HG03103 (cell line): ENCODE measurements at regions not wholly inside any gene's neighbourhood (a gene's known extent, or its start where the extent isn't known, plus 50 kb on each side); places are given as distances from the start of the nearest gene placed in this dataset.
"Not testable (repeated sequence)": the region's sequence is repeated elsewhere in the genome, so short reads cannot be mapped to it uniquely, and the experiment has no call there.

Experiments used
- ATAC-seq: cut with Tn5 transposase; IDR thresholded peaks from one replicate; pipeline ENCODE4 v1.9.1; 2021; ENCODE audit warnings: low read depth; ENCODE audit not compliant: unreplicated experiment

DNA sequence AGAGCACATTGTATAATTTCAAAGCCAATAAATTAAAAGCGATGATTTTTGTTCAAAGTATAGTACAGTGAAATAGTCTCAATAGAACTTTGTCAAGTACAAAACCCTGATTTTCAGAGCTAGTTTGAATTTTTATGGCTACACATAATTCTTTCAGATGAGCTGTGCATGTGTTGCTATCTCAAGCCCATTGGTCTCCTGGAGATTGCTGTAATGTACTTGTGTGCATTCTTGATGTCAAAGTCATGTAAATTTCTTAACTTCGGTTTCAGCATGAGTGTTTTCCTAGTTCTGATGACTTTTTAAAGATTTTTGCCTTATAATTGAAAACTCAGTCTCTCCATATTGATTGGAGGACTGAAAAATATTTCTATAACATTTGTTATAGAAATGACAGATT, 200.8 kb downstream of the CEP135 start:
- ATAC-seq = no peak

DNA sequence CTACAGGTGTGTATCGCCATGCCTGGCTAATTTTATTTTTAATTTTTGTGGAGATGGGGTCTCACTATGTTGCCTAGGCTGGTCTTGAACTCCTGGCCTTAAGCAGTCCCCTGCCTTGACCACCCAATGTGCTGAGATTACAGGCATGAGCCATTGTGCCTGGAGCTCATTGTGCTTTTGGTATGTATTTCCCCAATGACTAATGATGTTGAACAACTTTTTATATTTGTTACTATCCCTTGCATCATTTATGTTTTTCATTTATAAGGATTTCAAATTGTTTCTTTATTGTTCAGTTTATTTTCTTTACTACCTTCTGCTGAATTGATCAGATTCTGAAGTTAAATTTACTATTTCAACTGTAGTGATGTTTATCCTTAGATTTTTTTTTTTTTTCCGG, 199.7 kb downstream of the CEP135 start:
- no peak for ATAC-seq

DNA sequence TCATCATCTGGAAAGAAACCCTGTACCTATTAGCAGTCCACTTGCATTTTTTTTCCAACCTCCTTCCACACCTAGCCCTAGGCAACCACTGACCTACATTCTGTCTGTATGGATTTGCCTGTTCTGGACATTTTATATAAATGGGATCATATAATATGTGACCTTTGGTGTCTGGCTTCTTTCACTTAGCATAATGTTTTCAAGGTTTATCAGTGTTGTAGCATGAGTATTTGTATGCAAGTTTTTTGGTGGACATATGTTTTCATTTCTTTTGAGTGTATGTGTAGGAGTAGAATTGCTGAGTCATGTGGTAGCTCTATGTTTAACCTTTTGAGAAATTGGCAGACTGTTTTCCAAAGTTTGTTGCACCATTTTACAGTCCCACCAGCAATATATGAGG, 198.6 kb downstream of the CEP135 start:
- ATAC-seq = no peak

DNA sequence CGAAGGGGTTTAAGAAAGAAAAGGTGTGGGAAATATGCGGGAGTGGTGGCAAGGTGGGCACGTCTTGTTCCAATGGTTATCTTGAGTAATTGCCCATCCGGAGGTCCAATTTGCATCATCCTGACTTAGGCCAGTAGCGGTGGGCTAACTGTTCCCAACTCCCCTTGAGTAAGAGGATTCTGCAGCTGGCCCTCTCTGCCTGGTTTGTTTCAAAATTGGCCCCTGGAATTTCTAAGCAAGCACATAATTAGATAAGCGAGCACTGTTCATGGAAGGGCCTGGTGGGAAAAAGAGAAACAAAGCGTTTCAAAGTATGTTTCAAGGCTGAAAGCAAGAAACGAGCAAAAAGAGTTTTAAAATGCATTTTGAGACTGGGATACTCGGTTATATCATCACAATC, 198.2 kb downstream of the CEP135 start:
- ATAC-seq = no peak

DNA sequence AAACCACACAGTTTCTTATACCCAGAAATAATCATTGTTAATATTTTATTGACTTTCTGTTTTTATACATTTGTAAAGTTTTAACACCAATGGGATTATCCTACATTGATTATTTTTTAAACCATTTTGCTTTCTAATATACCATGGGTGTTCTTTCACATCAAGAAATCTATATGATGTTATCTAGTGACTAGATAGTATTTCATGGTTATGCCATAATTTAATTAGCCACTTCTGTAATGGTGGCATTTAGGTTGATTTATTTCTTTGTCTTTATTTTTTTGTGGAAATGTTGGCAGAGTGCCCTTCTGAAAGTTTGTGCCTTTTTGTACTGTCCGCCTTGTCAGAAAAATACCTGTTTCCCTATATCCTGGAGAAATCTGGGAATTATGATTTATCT, 193.3 kb downstream of the CEP135 start:
- ATAC-seq = no peak

DNA sequence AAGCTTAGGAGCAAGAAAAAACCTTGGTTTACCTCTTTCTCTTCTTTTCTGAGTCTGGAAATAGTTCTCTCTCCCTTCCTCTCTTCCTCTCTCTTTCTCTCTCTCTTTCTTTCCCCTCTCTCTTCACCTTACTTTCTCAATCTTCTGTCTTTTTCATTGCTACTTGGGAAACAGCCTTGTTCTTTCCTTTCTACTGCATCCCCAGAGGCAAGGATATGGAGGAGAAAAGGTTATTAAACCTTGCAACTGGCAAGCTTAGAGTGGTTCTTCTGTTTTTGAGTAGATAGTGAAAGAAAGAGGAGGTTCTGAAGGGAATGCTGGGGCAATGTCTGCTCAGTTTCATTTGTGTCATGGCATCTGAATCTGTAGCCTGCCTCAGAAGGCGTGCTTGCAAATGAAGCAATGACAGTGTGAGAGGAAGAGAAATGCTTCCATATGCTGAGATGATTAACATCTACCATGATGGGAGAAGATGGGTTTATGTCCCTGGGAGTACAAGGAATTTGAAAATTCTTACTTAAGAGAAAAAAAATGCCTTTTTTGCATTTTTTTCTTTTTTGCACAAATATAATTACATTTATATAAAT, 190.6 kb downstream of the CEP135 start:
- no peak for ATAC-seq

DNA sequence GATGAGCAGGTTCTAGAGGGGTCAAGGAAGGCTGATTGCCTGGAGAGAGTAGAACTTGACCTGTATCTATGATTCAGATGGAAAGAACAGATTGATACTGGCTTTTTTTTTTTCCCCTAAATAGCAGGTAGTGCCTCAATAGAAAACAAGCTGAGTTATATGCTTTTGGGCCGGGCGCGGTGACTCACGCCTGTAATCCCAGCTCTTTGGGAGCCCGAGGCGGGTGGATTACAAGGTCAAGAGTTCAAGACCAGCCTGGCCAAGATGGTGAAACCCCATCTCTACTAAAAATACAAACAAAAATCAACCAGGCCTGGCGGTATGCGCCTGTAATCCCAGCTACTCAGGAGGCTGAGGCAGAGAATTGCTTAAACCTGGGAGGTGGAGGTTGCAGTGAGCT, 186.1 kb downstream of the CEP135 start:
- ATAC-seq = not testable (repeated sequence)

DNA sequence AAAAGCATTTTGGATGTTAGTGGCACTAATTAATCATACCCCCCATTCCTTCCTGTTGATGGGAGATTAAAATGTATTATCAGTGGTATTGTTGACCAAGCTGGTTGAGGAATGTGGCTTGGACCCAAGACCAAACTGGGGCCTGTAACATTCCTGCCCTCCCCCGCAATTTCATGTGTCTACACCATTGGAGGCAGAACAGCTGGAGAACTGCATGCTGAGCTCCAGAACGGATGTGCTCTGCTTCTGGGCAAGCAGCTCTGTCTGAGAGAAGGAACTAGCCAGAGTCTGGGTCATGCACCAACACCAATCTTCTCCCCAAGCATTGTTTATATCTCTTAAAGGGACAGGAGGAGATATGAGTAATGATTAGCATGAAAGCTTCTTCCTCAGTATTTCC, 185.5 kb downstream of the CEP135 start:
- no peak for ATAC-seq

DNA sequence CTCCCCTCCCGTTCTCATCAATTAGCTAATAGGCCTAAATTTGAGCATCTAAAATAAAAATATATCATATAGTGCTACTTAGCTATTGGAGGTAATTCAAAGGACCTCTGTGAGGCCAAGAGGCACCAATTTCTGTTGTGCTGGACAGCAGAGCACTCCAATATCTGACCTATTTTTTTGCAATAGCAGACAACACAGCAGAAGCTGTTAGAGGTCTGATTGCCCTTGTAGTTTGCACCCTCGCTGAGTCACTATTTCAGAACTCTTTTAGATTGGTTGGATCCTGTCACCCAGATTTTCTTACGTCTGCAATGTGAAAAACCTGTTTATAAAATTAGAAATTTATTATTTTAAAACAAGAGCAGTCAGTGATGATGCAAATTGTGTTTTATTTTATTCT, 184.1 kb downstream of the CEP135 start:
- no peak for ATAC-seq

DNA sequence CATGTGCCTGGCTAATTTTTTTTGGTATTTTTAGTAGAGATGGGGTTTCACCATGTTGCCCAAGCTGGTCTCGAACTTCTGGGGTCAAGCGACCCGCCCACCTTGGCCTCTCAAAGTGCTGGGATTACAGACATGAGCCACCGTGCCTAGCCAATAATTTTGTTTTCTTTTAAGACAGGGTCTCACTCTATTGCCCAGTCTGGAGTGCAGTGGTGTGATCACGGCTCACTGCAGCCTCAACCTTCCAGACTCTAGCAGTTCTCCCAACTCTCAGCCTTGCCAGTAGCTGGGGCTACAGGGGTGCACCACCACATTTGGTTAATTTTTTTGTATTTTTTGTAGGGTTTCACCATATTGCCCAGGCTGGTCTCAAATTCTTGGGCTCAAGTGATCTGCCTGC, 183.4 kb downstream of the CEP135 start:
- ATAC-seq = not testable (repeated sequence)

DNA sequence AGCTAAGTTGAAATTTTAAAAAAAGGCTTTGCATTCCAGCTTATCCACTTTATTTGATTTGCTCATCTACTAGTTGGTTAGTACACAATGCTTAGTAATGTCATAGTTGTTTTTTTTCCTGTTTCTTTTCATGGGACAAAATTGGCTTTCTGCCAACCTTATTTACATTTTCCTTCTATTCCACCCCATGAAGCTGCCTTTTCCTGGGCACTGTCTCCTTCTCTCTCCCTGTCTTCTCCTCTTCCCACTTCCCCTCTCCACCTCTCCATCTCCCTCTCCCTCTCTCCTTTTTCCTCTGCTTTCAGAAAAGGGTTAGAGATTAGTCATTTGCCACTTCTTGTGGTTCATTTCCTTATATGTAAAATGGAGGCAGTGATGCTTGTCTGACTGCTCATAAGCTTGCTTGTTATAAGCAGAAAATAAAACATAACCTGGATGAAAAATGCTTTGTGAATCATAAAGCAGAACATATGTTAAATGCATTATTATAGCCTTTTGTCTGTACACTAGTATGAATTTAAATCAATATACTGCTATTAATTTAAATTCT, 181.9 kb downstream of the CEP135 start:
- no peak for ATAC-seq

DNA sequence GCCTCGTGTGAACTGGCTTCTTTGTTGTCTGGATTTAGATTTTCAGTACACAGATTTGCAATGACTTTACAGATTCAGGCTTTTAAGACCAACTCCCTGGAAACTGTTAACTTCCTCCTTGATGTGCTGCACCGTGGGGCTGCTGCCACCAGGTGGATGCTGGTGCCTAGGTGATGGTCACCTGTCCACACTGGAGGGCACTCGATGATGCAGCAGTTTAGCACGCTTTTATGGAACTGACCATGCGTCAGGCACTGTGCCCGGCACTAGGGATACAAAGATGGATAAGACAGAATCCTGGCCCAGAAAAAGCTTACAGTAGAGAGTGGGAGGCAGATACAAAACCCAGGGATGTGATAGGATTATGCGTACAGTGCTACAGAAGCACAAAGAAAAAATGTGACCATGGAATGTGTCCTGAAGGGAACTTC, 180.7 kb downstream of the CEP135 start:
- ATAC-seq = no peak

DNA sequence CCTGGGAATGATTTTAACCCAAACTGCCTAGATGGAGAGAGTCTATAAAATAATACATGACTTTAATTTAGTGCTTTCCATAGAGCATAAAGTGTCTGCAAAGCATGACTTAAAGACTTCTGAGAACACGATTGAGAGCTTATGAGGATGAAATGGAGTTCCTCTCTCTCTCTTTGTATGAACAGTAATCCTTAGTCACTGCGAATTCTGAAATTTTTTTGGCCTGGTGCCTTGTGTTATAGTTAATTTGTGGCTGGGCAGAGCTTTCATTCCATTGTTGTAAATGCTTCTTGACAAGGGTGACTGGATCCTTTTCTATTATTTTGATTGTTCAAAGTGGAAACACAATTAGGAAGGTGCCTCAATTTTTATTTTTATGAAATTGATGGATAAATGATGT, 179.5 kb downstream of the CEP135 start:
- ATAC-seq = no peak

DNA sequence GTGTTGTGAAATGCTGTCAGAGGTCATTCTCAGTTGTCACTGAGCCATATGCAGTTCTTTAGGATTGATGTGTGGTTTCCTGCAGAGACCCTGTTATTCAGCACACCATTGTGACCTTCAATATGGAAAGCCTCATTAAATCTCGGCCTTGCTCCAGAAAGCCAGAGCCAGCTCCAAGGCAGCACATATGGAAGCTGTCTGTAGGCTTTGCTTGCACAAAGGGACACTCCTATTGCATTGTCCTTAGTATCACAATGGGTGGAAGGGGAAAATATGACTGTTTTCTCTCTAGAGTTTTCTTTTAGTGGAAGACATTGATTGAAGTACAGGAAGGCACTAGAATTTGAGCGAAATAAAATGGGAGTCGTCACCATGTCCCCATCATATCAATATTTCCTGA, 179.0 kb downstream of the CEP135 start:
- ATAC-seq = no peak

DNA sequence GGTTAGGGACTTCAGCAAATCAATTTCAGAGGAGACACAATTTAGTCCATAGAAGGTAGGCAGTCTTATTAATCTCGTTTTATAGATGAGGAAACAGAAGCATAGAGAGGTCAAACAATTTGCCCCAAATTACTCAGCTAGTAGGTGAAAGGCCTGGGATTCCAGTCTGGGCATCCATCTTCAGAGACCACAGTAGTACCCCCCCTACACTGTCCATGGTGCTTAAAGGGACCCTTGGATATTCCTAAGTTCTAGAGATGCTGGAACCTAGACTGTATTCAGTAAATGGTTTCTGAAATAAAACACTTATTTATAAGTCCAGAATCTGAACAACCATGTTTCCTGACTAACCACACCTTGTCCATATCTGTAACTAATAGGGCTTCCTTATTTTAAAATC, 174.8 kb downstream of the CEP135 start:
- no peak for ATAC-seq

DNA sequence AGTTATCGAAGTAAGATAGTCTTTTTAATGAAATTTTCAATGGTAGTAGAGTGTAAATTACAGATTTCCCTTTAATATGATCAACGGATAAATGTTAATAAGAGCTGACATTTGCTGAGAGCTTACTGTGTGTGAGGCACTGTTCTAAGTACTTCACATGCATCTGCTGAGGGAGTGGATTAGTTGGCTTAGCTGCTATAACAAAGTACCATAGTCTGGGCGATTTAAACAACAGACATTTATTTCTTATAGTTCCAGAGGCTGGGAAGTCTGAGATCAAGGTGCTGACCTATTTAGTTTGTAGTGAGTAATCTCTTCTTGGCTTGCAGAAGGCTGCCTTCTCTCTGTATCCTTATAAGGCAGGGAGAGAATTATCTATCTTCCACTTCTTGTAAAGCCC, 174.3 kb downstream of the CEP135 start:
- no peak for ATAC-seq

DNA sequence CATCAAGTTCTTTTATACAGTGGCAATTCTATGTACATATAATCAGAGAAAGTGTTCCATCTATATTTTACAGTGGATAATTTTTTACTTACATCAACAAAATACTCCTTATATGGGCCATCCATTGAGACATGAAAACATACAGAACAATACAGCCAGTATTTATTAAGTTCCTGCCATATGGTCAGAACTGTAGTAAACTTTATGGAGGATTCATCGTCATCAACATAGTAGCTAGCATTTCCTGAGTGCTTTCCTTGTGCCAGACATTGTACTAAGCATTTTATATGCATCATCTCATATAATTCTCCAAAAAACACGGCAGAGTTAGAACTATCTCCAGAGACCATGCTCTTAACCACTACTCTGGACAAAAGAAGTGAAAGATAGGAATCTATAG, 170.1 kb downstream of the CEP135 start:
- ATAC-seq = no peak

DNA sequence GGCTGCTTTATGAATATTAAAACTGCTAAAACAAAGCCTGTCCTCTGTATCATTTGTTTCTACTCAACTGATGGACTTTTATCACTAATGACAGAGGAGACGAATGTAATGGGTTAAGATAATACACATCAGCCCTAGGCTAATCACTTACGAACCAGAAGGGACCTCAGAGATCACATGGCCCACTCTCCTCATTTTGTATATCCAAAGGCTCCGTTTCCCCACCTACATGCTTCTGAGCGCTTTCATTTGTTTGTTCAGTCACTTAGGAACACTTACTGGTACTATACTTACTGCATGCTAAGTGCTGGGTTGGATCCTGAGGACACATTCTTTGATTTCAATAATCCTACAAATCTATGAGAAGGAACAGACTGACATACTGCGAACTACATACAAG, 169.3 kb downstream of the CEP135 start:
- no peak for ATAC-seq

DNA sequence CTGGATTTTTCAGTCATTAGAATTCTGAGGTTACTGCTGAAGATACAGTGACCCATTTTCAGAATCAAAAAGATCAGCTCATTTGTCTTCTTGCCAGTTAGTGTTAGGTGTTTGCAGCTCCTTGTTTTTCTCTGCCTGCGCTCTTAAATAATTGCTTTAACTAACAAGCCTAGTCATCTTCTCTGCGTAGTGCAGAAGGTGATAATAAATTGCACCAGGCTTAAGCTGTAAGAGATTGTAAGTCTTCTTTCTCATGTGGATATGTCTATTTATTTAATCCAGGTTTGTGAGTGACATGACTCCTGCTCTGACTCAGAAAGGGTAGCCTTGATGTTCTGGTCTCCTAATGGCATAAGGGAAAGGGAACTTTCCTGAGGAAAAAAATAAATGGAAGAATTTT, 167.2 kb downstream of the CEP135 start:
- no peak for ATAC-seq

DNA sequence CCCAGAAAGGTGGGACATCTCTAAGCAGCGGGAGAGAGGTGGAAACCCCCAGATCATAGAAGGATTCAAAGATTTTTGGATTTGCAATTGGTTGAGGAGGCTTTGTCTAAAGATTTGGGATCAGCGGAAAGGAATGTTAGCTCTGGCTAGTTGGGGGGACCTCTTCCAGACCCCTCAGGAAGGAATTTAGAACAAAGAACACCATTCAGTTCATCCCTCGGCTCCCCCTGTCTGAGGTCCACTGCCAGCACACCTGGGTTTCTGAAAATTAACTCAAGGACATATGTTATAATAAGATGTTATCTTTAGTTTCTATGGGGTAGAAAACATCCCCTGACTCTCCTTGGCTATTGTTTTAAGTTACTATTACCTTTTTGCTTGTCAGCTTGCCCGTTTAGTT, 163.6 kb downstream of the CEP135 start:
- no peak for ATAC-seq

DNA sequence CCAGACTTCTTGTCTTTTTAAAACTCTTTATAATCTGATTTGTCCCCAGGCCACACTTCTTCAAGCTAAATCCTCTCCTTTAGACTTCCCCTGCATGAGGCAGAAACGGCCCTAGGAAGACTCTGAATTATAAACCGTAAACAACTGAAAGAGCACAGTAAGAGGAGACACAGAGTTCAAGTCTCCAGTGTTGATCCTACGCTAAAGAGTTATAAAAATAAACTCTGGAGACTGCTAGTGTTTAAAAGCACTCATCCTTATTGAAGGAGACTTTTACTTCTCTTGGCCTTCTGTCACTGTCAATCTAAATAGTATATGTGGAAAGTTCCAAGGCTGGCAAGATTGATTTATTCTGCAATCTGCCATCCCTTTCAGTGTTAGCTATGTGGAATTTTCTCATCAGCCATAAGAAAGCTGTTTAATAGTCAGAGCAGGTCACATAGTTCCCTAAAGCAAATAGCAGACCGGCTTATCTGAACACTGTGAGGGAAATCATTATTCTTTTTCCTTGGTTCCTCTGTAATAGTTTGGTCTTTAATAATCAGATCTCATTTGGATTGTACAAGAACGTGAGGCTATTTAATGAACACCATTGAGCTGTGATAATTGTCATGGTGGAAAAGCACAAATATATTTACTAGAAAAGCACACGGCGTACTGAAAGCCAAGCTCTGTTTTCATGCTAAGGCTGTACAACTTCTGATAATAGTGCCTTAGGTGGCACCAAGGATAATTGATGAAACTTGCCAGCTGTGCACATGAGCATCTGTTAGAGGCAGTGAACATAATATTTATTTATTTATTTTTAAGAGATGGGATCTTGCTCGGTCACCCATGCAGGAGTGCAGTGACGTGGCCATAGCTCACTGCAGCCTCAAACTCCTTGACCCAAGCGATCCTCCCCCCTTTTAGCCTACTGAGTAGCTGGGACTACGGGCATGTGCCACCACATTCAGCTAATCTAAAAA, 157.7 kb downstream of the CEP135 start:
- no peak for ATAC-seq

DNA sequence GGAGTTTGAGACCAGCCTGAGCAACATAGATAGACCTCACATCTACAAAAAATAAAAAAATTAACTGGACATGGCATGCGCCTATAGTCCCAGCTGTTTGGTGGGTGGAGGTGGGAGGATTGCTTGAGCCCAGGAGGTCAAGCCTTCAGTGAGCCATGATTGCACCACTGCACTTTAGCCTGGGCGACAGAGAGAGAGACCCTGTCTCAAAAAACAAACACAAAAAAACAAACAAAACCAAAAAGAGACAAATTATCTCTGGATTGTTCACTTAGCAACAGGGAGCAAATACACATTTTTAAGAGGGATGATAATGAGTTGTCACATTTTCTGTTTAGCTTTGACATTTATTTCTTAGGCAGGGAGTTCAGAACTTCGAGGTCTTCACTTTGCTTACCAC, 155.4 kb downstream of the CEP135 start:
- ATAC-seq = no peak
